ENCODE measurements at regions not wholly inside any gene's neighbourhood (a gene's known extent, or its start where the extent isn't known, plus 50 kb on each side); places are given as distances from the start of the nearest gene placed in this dataset.

GRCh38 chr9:19967216-19967887 is 178.5 kb upstream of the SLC24A2 start:
- no peak; the same call in 1 of the 2 replicates for TF ChIP-seq CTCF (IDR thresholded peaks at IDR 0.05; ENCODE audit: low read length)
- no peak for TF ChIP-seq EZH2 (IDR thresholded peaks at IDR 0.05; ENCODE audit: borderline replicate concordance, low read length)
- Histone ChIP-seq H3K9me3 (ENCODE audit: low read length) (no peaks in the 10 kb centered on the region), H3K4me2 (ENCODE audit: low read length) (no peak overlapping the region), H3K27me3 (ENCODE audit: insufficient read depth, low read length) (no peaks in the 10 kb centered on the region), H3K79me2 (ENCODE audit: insufficient read depth, low read length) (no peaks in the 10 kb centered on the region), H3F3A (ENCODE audit: insufficient read depth, low read length) (no peaks in the 10 kb centered on the region), H2AFZ (ENCODE audit: low read length) (no peak overlapping the region), H3K4me3 (ENCODE audit: low read depth, low read length, poor library complexity, severe bottlenecking) (no peak overlapping the region), H3K9ac (ENCODE audit: low read length) (no peak overlapping the region), H3K36me3 (ENCODE audit: insufficient read depth, low read length) (no peaks in the 10 kb centered on the region), H3K4me1 (ENCODE audit: insufficient read depth, low read length, severe bottlenecking) (no peaks in the 10 kb centered on the region), H4K20me1 (ENCODE audit: insufficient read depth, low read length) (no peaks in the 10 kb centered on the region), H3K9me2 (ENCODE audit: low read depth, low read length) (no peaks in the 10 kb centered on the region), H3K27ac (ENCODE audit: low read depth, low read length, poor library complexity, severe bottlenecking) (no peak overlapping the region)

- H3K9me2 ChIP-seq (ENCODE audit: low read depth, low read length) = no peaks in the 10 kb centered on the region
- no peak for TF ChIP-seq EZH2 (IDR thresholded peaks at IDR 0.05; ENCODE audit: borderline replicate concordance, low read length)
- TF ChIP-seq CTCF (IDR thresholded peaks at IDR 0.05; ENCODE audit: low read length) = no peak
- H3K4me2 ChIP-seq (ENCODE audit: low read length) = no peak overlapping the region
- H3K27me3 ChIP-seq (ENCODE audit: insufficient read depth, low read length) = no peaks in the 10 kb centered on the region
- H3K9me3 ChIP-seq (ENCODE audit: low read length) = no peaks in the 10 kb centered on the region
- no peak overlapping the region for H3K9ac ChIP-seq (ENCODE audit: low read length)
- H3K36me3 ChIP-seq (ENCODE audit: insufficient read depth, low read length) = no peaks in the 10 kb centered on the region
- H3K79me2 ChIP-seq (ENCODE audit: insufficient read depth, low read length) = no peaks in the 10 kb centered on the region
- no peaks in the 10 kb centered on the region for H4K20me1 ChIP-seq (ENCODE audit: insufficient read depth, low read length)
- no peaks in the 10 kb centered on the region for H3K4me1 ChIP-seq (ENCODE audit: insufficient read depth, low read length, severe bottlenecking)
- H3K27ac ChIP-seq (ENCODE audit: low read depth, low read length, poor library complexity, severe bottlenecking) = no peak overlapping the region
- H3K4me3 ChIP-seq (ENCODE audit: low read depth, low read length, poor library complexity, severe bottlenecking) = no peak overlapping the region
- no peak overlapping the region for H2AFZ ChIP-seq (ENCODE audit: low read length)
- H3F3A ChIP-seq (ENCODE audit: insufficient read depth, low read length) = no peaks in the 10 kb centered on the region
These were observed 176.5 kb upstream of the SLC24A2 start for GRCh38 chr9:19965336-19965735.

GRCh38 chr9:19947996-19948395 is 159.2 kb upstream of the SLC24A2 start:
- no peak overlapping the region for H2AFZ ChIP-seq (ENCODE audit: low read length)
- H3K9me3 ChIP-seq (ENCODE audit: low read length) = no peaks in the 10 kb centered on the region
- no peaks in the 10 kb centered on the region for H3F3A ChIP-seq (ENCODE audit: insufficient read depth, low read length)
- H3K27ac ChIP-seq (ENCODE audit: low read depth, low read length, poor library complexity, severe bottlenecking) = no peak overlapping the region
- no peak overlapping the region for H3K4me2 ChIP-seq (ENCODE audit: low read length)
- no peaks in the 10 kb centered on the region for H3K27me3 ChIP-seq (ENCODE audit: insufficient read depth, low read length)
- no peaks in the 10 kb centered on the region for H3K4me1 ChIP-seq (ENCODE audit: insufficient read depth, low read length, severe bottlenecking)
- no peak overlapping the region for H3K4me3 ChIP-seq (ENCODE audit: low read depth, low read length, poor library complexity, severe bottlenecking)
- H3K9ac ChIP-seq (ENCODE audit: low read length) = no peak overlapping the region
- TF ChIP-seq EZH2 (IDR thresholded peaks at IDR 0.05; ENCODE audit: borderline replicate concordance, low read length) (no peak), CTCF (IDR thresholded peaks at IDR 0.05; ENCODE audit: low read length) (no peak)
- H3K9me2 ChIP-seq (ENCODE audit: low read depth, low read length) = no peaks in the 10 kb centered on the region
- no peaks in the 10 kb centered on the region for H3K79me2 ChIP-seq (ENCODE audit: insufficient read depth, low read length)
- no peaks in the 10 kb centered on the region for H4K20me1 ChIP-seq (ENCODE audit: insufficient read depth, low read length)
- H3K36me3 ChIP-seq (ENCODE audit: insufficient read depth, low read length) = no peaks in the 10 kb centered on the region
